SK-N-SH (cell line): ENCODE measurements at regions not wholly inside any gene's neighbourhood (a gene's known extent, or its start where the extent isn't known, plus 50 kb on each side); places are given as distances from the start of the nearest gene placed in this dataset.

Experiments used
- CTCF ChIA-PET: fragments of 300-600, 350-600 bp; formaldehyde crosslinking; extraction: SDS; loops from one replicate; lab custom pipeline; 2021; lab: Yijun Ruan, JAX
- POLR2A ChIA-PET: fragments of 350-600 bp; sonication (Branson Sonifier 250); formaldehyde crosslinking; extraction: SDS; loops from one replicate; lab custom pipeline; 2020; ENCODE audit warnings: antibody characterized with exemption, inconsistent platforms; lab: Yijun Ruan, JAX
- DNase-seq: peaks from one replicate; pipeline ENCODE4 v3.0.0; 2012
- H2AFZ ChIP-seq: fragments of 200-600 bp; sonication (generic); 2 replicates; pipeline ENCODE4 v1.8.1; 2016; ENCODE audit warnings: antibody characterized with exemption, mild to moderate bottlenecking, low read depth
- H3F3A ChIP-seq: fragments of 200-600 bp; sonication (generic); replicated peaks from 2 replicates; pipeline ENCODE3; 2016; ENCODE audit warnings: antibody characterized with exemption, mild to moderate bottlenecking; ENCODE audit not compliant: insufficient read depth
- H3K27ac ChIP-seq, 2 experiments: fragments of 200-500 bp in 1 of 2; fragments of 200-600 bp in 1 of 2; sonication (Bioruptor generic) in 1 of 2; sonication (generic), shearing (Covaris generic) in 1 of 2; 2 replicates each; pipeline versions ENCODE4 v1.5.1 to v1.6.1; 2014 to 2016; ENCODE audit warnings: low read depth in 2 of 2, inconsistent platforms in 1 of 2, low read length in 1 of 2, mild to moderate bottlenecking in 1 of 2, mixed read lengths in 1 of 2
- H3K27me3 ChIP-seq: fragments of 200-600 bp; sonication (generic), shearing (Covaris generic); 2 replicates; pipeline ENCODE4 v1.6.1; 2016; ENCODE audit warnings: mixed run types; ENCODE audit not compliant: insufficient read depth
- H3K36me3 ChIP-seq, 2 experiments: fragments of 200-500 bp in 1 of 2; fragments of 200-600 bp in 1 of 2; sonication (Bioruptor generic) in 1 of 2; sonication (generic) in 1 of 2; replicated peaks in 1 of 2; 2 replicates each; pipeline versions ENCODE3 to v1.5.1; 2014 to 2016; ENCODE audit warnings: low read length in 1 of 2, mild to moderate bottlenecking in 1 of 2; ENCODE audit not compliant: insufficient read depth in 2 of 2, control insufficient read depth in 1 of 2
- H3K4me1 ChIP-seq, 2 experiments: fragments of 200-500 bp in 1 of 2; fragments of 200-600 bp in 1 of 2; sonication (Bioruptor generic) in 1 of 2; sonication (generic), shearing (Covaris generic) in 1 of 2; 2 replicates each; pipeline versions ENCODE4 v1.5.1 to v1.6.1; 2014 to 2016; ENCODE audit warnings: low read depth in 1 of 2, low read length in 1 of 2, mixed run types in 1 of 2; ENCODE audit not compliant: insufficient read depth in 2 of 2, control insufficient read depth in 1 of 2
- H3K4me2 ChIP-seq: fragments of 200-600 bp; sonication (generic), shearing (Covaris generic); 2 replicates; pipeline ENCODE4 v1.6.1; 2017; ENCODE audit warnings: mixed run types
- H3K4me3 ChIP-seq, 2 experiments: fragments of 200-500 bp in 1 of 2; fragments of 200-600 bp in 1 of 2; sonication (Bioruptor generic) in 1 of 2; sonication (generic), shearing (Covaris generic) in 1 of 2; 2 replicates each; pipeline versions ENCODE4 v1.5.1 to v1.8.1; 2014 to 2016; ENCODE audit warnings: low read depth in 2 of 2, inconsistent platforms in 1 of 2, low read length in 1 of 2, mild to moderate bottlenecking in 1 of 2, mixed read lengths in 1 of 2, moderate library complexity in 1 of 2
- H3K79me2 ChIP-seq: fragments of 200-600 bp; sonication (generic); 2 replicates; pipeline ENCODE4 v1.8.1; 2017; ENCODE audit warnings: mild to moderate bottlenecking; ENCODE audit not compliant: insufficient read depth
- H3K9ac ChIP-seq: fragments of 200-600 bp; sonication (generic); 2 replicates; pipeline ENCODE4 v1.6.1; 2017; ENCODE audit warnings: mixed run types
- H3K9me2 ChIP-seq: fragments of 200-600 bp; sonication (generic); 2 replicates; pipeline ENCODE4 v1.6.1; 2017; ENCODE audit warnings: mixed run types
- H3K9me3 ChIP-seq: fragments of 200-600 bp; sonication (generic); 2 replicates; pipeline ENCODE4 v1.6.1; 2017; ENCODE audit warnings: mixed run types, mild to moderate bottlenecking, moderate library complexity
- H4K20me1 ChIP-seq: fragments of 200-600 bp; sonication (generic); 2 replicates; pipeline ENCODE4 v1.6.1; 2017; ENCODE audit warnings: mild to moderate bottlenecking, mixed run types; ENCODE audit not compliant: insufficient read depth
- EP300 ChIP-seq, 2 experiments: IDR thresholded peaks; 2 replicates each; pipeline versions ENCODE4 v1.4.0 to v1.6.1; 2012; ENCODE audit warnings: borderline replicate concordance in 1 of 2, low read depth in 1 of 2, low read length in 1 of 2
- FOSL2 ChIP-seq: IDR thresholded peaks from 2 replicates; pipeline ENCODE4 v1.4.0; 2012; ENCODE audit warnings: low read depth, mild to moderate bottlenecking, moderate library complexity, borderline replicate concordance
- GABPA ChIP-seq: IDR thresholded peaks from 2 replicates; pipeline ENCODE4 v1.4.0; 2012; ENCODE audit warnings: low read depth, mild to moderate bottlenecking
- GATA2 ChIP-seq: sonication (generic); formaldehyde crosslinking; IDR thresholded peaks from 2 replicates; pipeline ENCODE4 v1.5.0; 2020; ENCODE audit warnings: mild to moderate bottlenecking, missing genetic modification reagents
- JUND ChIP-seq: IDR thresholded peaks from 2 replicates; pipeline ENCODE4 v1.4.0; 2012
- MEF2A ChIP-seq: IDR thresholded peaks from 2 replicates; pipeline ENCODE4 v1.4.0; 2012; ENCODE audit warnings: low read depth, borderline replicate concordance
- RAD21 ChIP-seq: IDR thresholded peaks from 2 replicates; pipeline ENCODE4 v1.6.1; 2012; ENCODE audit warnings: mild to moderate bottlenecking, low read length
- RXRA ChIP-seq: IDR thresholded peaks from 2 replicates; pipeline ENCODE4 v1.4.0; 2012; ENCODE audit warnings: low read depth, mild to moderate bottlenecking, borderline replicate concordance
- SIN3A ChIP-seq: IDR thresholded peaks from 2 replicates; pipeline ENCODE4 v1.6.1; 2012; ENCODE audit warnings: low read depth, mild to moderate bottlenecking, low read length, moderate library complexity, borderline replicate concordance
- TAF1 ChIP-seq: IDR thresholded peaks from 2 replicates; pipeline ENCODE4 v1.6.1; 2012; ENCODE audit warnings: low read depth, mild to moderate bottlenecking, low read length, moderate library complexity, borderline replicate concordance
- TCF12 ChIP-seq: IDR thresholded peaks from 2 replicates; pipeline ENCODE4 v1.4.0; 2012
- TEAD4 ChIP-seq: IDR thresholded peaks from 2 replicates; pipeline ENCODE4 v1.4.0; 2012; ENCODE audit warnings: mild to moderate bottlenecking, borderline replicate concordance; ENCODE audit not compliant: insufficient read depth
- YY1 ChIP-seq: IDR thresholded peaks from 2 replicates; pipeline ENCODE4 v1.4.0; 2012; ENCODE audit warnings: low read depth, mild to moderate bottlenecking
- WGBS: methylation state at CpG from one replicate; pipeline ENCODE4 v1.1.6; 2017; ENCODE audit warnings: low lambda C conversion rate; 5-methylcytosine and 5-hydroxymethylcytosine counted together
- TF ChIP-seq, protein P1 (sequence below): IDR thresholded peaks from 2 replicates; pipeline ENCODE4 v1.4.0; 2012; ENCODE audit warnings: low read depth
- TF ChIP-seq, protein P2 (sequence below): IDR thresholded peaks from 2 replicates; pipeline ENCODE4 v1.6.1; 2012; ENCODE audit warnings: mild to moderate bottlenecking, low read depth, low read length, moderate library complexity
- TF ChIP-seq, protein P3 (sequence below): fragments of 150-350 bp; IDR thresholded peaks from 2 replicates; pipeline ENCODE4 v1.6.1; 2017; ENCODE audit warnings: antibody characterized with exemption, low read length, low read depth, borderline replicate concordance
- TF ChIP-seq, protein P4 (sequence below): IDR thresholded peaks from 2 replicates; pipeline ENCODE4 v1.4.0; 2012; ENCODE audit warnings: low read depth, borderline replicate concordance

DNA sequence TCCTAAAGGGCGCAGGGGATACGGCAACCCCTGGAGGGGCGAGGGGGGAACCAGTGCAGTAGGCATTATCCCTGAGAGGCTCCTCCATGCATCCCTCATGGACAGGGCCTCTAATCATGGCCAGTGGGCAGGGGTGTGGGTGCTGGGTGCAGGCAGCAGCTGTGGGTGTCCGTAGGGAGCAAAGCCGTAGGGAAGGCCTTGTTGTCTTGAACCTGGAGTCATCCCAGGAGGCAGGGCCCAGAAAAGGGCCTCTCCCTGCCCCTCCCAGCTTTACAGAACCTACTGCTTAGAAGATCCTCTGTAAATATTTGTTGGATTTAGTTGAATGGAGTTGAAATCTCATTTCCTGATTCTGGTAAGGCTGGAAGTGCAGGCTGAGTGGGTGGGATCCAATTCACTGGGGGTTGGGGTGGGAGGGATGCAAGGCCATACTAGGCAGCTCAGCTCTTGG, 207.0 kb upstream of the HAAO start:
- DNase-seq, result peak; percentile 20
- no peaks in the 10 kb centered on the region for H3K36me3 ChIP-seq
- H3K79me2 ChIP-seq, result no peaks in the 10 kb centered on the region
- H3K27me3 ChIP-seq, result no peaks in the 10 kb centered on the region
- ChIA-PET POLR2A (no interaction called here), CTCF (interaction anchor here (0.6 to 1.3 kb wide), 5 partner anchors 25 to 148 kb away, joined by 3 to 7 read pairs (median 3); no protein-coding TSS in a partner anchor)
- no peak overlapping the region for H3K4me3 ChIP-seq
- H3K27ac ChIP-seq, result no peak overlapping the region
- no peaks in the 10 kb centered on the region for H3K9me3 ChIP-seq
- H4K20me1 ChIP-seq, result no peaks in the 10 kb centered on the region
- no peaks in the 10 kb centered on the region for H3F3A ChIP-seq
- no peak overlapping the region for H3K9ac ChIP-seq
- H3K4me2 ChIP-seq, result no peak overlapping the region
- WGBS, result 94% methylated on average over 3 of the region's 5 CpGs
- no peak overlapping the region for H2AFZ ChIP-seq
- TF ChIP-seq RAD21 (no peak), TEAD4 (no peak), TCF12 (no peak), SIN3A (no peak), GATA2 (CRISPR knock-in tag) (no peak), MEF2A (no peak), EP300 (IDR thresholded peaks at IDR 0.05; ENCODE audit: borderline replicate concordance in 1 of 2, low read depth in 1 of 2, low read length in 1 of 2) (no peak), FOSL2 (no peak), JUND (no peak), GABPA (no peak), RXRA (no peak), TAF1 (no peak), YY1 (no peak)
- TF ChIP-seq, protein P1, sequence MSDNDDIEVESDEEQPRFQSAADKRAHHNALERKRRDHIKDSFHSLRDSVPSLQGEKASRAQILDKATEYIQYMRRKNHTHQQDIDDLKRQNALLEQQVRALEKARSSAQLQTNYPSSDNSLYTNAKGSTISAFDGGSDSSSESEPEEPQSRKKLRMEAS, result no peak
- TF ChIP-seq, protein P2, sequence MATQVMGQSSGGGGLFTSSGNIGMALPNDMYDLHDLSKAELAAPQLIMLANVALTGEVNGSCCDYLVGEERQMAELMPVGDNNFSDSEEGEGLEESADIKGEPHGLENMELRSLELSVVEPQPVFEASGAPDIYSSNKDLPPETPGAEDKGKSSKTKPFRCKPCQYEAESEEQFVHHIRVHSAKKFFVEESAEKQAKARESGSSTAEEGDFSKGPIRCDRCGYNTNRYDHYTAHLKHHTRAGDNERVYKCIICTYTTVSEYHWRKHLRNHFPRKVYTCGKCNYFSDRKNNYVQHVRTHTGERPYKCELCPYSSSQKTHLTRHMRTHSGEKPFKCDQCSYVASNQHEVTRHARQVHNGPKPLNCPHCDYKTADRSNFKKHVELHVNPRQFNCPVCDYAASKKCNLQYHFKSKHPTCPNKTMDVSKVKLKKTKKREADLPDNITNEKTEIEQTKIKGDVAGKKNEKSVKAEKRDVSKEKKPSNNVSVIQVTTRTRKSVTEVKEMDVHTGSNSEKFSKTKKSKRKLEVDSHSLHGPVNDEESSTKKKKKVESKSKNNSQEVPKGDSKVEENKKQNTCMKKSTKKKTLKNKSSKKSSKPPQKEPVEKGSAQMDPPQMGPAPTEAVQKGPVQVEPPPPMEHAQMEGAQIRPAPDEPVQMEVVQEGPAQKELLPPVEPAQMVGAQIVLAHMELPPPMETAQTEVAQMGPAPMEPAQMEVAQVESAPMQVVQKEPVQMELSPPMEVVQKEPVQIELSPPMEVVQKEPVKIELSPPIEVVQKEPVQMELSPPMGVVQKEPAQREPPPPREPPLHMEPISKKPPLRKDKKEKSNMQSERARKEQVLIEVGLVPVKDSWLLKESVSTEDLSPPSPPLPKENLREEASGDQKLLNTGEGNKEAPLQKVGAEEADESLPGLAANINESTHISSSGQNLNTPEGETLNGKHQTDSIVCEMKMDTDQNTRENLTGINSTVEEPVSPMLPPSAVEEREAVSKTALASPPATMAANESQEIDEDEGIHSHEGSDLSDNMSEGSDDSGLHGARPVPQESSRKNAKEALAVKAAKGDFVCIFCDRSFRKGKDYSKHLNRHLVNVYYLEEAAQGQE, result no peak
- TF ChIP-seq, protein P3, sequence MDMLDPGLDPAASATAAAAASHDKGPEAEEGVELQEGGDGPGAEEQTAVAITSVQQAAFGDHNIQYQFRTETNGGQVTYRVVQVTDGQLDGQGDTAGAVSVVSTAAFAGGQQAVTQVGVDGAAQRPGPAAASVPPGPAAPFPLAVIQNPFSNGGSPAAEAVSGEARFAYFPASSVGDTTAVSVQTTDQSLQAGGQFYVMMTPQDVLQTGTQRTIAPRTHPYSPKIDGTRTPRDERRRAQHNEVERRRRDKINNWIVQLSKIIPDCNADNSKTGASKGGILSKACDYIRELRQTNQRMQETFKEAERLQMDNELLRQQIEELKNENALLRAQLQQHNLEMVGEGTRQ, result no peak
- TF ChIP-seq, protein P4, sequence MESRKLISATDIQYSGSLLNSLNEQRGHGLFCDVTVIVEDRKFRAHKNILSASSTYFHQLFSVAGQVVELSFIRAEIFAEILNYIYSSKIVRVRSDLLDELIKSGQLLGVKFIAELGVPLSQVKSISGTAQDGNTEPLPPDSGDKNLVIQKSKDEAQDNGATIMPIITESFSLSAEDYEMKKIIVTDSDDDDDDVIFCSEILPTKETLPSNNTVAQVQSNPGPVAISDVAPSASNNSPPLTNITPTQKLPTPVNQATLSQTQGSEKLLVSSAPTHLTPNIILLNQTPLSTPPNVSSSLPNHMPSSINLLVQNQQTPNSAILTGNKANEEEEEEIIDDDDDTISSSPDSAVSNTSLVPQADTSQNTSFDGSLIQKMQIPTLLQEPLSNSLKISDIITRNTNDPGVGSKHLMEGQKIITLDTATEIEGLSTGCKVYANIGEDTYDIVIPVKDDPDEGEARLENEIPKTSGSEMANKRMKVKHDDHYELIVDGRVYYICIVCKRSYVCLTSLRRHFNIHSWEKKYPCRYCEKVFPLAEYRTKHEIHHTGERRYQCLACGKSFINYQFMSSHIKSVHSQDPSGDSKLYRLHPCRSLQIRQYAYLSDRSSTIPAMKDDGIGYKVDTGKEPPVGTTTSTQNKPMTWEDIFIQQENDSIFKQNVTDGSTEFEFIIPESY, result no peak
- TF ChIP-seq, all 33 proteins: peak for 0
- Histone ChIP-seq H3K9me2 (no peaks in the 10 kb centered on the region), H3K4me1 (no peaks in the 10 kb centered on the region)
